ENCODE measurements at regions not wholly inside any gene's neighbourhood (a gene's known extent, or its start where the extent isn't known, plus 50 kb on each side); places are given as distances from the start of the nearest gene placed in this dataset.

DNA sequence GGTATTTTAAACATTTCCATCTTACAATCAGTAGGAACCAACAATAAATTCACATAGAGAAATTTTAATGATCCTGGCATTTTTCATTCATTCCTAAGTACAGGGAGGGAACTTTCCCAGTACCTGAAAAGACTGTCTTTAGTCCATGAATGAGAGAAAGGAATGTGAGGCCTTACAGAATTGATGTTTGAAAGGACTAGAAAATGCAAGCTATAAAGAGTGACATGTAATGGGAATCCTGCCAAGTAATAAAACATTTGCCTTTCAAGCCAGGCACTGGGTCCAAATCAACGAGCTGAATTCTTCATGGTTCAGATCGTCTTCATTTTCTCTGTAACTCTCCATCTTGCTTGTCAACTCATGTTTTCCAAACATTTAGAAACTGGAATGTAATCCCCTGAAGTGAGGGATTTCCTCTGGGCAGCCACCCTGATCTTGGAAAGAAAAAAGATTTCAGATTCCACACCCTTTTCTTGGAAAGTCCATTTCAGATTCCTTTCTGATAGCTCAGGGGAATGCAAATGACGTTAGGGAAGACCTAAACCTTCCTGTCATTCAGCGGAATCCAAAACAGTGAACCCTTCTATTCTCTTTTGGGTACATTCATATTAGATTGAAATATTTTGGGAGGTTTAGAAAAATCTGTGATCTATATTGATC is 315.8 kb downstream of the SH3GL2 start:
- DNase-seq = no peak

DNA sequence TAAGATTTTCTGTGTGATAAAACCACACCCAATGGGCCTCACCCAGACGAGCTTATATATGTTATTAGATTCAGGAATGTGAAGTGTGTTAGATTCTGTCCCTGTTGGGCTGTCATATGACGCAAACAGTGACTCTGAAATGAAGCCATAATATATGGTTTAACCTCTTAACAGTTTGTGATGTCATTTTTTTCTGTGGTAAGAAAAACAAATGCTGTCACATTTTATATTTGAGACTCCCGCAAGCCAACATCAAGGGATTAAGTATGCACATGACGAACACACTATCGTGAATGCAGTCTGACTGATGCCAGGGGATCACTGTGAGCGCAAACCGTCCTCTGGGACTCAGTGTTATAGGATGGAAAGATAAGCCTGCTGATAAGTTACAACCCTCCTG is 321.7 kb downstream of the SH3GL2 start:
- DNase-seq = no peak

GRCh38 chr9:17905366-17905765 is 326.5 kb downstream of the SH3GL2 start:
- DNase-seq = no peak

GRCh38 chr9:17905781-17906175 is 326.9 kb downstream of the SH3GL2 start:
- peak in 1 of 56 donors; percentile 15 for DNase-seq

GRCh38 chr9:17906176-17906840 is 327.4 kb downstream of the SH3GL2 start:
- peak in 7 of 56 donors; percentile 2 to 38 (median 21) for DNase-seq

GRCh38 chr9:17906841-17907778 is 328.2 kb downstream of the SH3GL2 start:
- DNase-seq = peak in 1 of 56 donors; percentile 23

DNA sequence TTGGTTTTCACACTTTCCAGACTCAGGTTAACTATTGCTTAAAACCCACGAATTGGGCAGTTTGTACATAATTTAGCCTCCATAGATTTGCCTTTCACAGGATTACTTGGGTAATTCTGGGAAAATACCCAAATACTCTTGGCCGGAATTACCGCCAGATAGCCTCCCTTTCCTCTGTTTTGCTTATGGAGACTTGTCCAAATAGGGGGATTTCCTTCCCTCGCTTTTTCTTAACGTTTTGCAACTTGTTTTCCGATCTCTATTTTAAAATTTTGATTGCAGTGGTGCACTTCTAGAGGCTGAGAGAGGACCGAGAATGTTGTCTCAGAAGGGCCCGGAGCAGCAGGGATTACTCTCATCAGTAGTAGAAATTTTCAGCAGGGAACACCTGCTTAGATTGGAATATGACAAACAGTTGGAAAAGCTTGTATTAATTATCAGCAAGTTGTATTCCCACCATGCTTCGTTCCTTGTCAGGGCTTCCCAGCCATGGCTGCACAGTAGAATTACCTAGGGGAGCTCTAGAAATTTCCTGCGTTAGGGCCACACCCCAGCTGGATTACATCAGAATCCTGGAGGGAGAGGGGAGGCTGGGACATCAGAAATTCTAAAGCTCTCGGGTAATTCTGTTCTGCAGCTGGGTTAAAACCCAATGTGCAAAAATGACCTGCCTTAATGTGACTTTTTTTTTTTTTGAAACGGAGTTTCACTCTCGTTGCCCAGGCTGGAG is 329.1 kb downstream of the SH3GL2 start:
- no peak for DNase-seq

- no peak for DNase-seq
These were observed 347.4 kb downstream of the SH3GL2 start for GRCh38 chr9:17926246-17926645.

DNA sequence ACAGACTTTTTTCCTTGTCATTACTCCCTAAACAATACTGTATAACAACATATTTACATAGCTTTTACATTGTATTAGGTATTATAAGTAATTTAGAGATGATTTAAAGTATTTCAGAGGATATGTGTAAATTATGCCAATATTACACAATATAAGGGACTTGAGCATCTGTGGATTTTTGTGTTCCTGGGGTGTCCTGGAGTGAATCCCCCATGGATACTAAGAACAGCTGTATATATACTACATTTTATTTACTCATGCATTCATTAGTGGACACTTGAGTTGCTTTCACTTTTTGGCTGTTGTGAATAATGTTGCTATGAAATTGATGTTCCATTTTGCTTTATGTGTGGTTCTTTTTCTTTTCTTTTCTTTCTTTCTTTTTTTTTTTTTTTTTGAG is 348.8 kb downstream of the SH3GL2 start:
- no peak for DNase-seq

- DNase-seq = no peak
These were observed 349.4 kb downstream of the SH3GL2 start for GRCh38 chr9:17928228-17928627.

GRCh38 chr9:17928768-17929167 is 349.9 kb downstream of the SH3GL2 start:
- no peak for DNase-seq

DNA sequence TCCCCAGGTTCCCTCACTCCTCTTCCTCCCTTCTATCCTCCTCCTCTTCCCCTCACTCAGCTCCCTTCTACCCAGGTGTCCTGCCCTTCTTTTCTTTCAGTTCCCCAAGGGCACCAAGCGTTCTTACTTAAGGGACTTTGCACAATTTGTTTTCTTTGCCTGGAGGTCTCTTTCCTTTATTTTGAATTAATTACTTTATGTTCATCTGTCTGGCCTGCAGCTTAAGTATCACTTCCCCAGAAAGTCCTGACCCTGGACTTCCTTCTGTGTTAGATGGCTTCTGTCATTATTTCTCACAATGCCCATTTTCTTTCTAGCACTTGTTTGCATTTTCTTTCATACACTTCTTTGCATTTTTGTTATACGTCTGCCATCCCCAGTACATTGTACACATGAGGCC is 350.6 kb downstream of the SH3GL2 start:
- DNase-seq = no peak

- no peak for DNase-seq
These were observed 351.2 kb downstream of the SH3GL2 start for GRCh38 chr9:17930071-17930470.

DNA sequence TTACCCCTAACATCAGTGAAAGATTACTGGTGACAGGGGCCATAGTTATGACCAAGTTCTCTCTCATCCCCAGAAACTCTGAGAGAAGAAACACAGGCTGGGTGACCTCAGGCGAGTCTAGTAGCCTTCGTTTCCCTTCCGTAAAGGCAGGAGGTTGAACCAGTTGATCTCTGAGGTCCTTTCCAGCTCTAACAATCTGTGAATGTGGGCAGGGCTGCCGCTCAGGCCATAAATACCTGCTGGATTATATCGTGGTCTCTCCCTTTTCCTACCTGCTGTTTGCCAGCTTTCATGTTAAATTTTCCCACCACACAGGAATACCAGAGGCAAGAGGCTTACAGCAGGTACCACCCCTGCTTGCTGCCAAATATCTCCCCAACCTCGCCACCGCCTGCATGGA is 357.5 kb downstream of the SH3GL2 start:
- DNase-seq = no peak

DNA sequence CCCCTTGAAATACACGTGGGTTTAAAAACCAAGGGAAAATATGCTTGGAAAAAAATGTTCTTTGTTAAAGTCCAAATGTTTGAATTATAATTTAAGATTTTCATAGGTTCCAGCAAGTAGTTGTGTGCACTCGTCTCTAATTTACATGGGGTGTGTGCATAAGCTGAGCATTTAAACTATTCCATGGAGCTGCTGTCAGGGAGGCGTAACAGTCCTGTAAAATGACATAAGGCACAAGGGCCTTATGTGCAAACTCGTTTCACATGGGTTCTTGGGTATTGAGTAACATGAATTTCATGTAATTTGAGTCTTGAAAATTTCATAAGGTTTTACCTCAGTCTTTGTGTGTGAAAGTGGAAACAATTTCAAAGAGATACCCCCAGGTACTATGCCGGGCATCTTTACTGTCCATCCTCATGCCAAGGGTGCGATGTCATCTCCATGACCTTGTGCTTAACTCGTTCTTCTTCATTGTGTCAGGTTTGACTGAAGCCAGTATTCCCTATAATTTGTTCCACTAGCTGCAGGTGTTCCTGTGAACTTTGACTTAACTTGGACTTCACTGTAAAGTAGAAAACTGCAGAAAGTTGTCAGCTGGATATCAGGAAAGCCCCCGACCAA is 359.3 kb downstream of the SH3GL2 start:
- no peak for DNase-seq

DNA sequence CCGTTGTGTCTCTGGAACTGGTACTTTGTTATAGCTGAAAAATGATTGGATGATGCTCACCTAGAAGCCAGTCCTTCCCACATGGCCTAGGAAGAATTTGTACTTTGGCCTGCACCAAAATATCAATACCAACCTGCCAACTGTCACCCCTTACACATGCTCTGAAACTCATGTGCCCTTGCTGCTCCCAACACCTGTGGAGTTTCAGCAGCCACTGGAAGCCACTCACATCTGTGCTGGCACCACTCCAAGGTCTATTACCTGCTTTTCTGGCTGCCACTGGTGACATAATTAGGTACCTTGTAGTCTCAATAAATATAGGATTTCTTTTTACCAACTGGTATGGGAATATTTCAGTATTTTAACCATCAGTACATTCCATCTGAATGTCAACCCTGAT is 363.6 kb downstream of the SH3GL2 start:
- no peak for DNase-seq

GRCh38 chr9:17955409-17955808 is 376.5 kb downstream of the SH3GL2 start:
- DNase-seq = no peak

- DNase-seq = no peak
These were observed 379.5 kb downstream of the SH3GL2 start for GRCh38 chr9:17958363-17958762.

DNA sequence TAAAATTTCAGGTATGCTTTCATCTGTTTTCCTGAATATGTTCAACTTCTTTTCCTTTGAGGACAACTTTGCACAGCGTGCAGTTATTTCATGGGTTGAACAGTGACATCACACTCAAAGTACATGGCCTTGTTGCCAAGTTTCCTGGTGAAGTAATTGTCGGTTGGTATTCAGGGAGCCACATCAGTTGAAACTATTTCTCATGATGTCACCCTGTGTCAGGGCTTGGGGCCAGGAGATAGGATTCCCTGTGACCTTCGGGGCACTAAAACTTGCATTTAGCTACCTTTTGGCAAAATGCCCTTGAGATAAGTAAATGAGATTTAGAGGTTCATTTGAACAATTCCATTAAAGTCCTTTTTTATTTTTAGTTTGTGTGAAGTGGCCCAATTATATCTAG is 383.9 kb downstream of the SH3GL2 start:
- DNase-seq = peak in 1 of 56 donors; percentile 2

DNA sequence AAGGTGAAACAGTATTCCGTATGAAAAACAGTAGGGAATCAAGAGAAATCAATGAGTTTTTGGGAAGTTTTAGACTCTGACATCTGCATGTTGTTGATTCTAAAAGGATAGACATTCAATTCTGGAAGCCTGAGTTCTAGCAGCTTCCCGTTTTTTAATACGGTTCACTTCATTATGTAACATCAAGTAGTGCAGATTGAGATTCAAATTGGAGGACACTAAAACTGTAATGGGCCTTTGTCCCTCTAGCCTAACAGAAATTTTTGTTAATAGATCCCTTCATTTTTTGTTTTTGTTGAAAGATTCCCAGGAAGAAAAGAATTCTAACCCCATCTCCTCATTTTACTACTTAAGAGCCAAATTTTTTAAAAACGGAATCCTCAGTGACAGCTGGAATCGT is 384.6 kb downstream of the SH3GL2 start:
- DNase-seq = no peak

DNA sequence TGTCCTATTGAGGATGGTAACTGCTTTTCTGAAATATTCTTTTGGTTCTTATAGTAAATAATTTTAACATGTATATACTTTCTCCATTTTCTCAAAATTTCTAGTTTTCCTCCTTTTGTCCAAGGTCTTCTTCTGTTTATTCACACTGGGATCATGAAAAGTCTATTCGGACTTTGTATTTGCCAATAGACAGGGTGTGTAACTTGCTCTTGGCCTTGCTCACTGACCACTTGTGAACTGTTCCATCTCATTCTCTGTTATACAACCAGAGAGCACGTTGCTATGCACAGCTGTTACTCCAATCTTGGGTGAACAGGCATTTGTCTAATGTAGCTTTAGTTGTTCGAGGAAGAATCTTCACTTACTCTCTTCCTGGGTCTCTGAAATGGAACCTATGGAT is 388.9 kb downstream of the SH3GL2 start:
- no peak for DNase-seq
